ENCODE measurements at regions not wholly inside any gene's neighbourhood (a gene's known extent, or its start where the extent isn't known, plus 50 kb on each side); places are given as distances from the start of the nearest gene placed in this dataset.
"Not testable (repeated sequence)": the region's sequence is repeated elsewhere in the genome, so short reads cannot be mapped to it uniquely, and the experiment has no call there.

GRCh38 chr1:68811806-68812205 lies 314.9 kb upstream of the DEPDC1 start:
- Histone ChIP-seq H3K9me3 (no peaks in the 10 kb centered on the region), H3K27ac (no peak overlapping the region), H3K36me3 (no peaks in the 10 kb centered on the region), H3K4me1 (no peaks in the 10 kb centered on the region), H3K4me3 (no peak overlapping the region), H3K27me3 (no peaks in the 10 kb centered on the region)
- TF ChIP-seq CTCF (IDR thresholded peaks at IDR 0.05) (no peak), POLR2A (IDR thresholded peaks at IDR 0.05) (no peak), POLR2AphosphoS5 (IDR thresholded peaks at IDR 0.05) (no peak), EP300 (IDR thresholded peaks at IDR 0.05) (no peak)
- no peak for ATAC-seq
- 54 to 77% methylated on average over 4 to 5 of the region's 5 CpGs for WGBS, 2 donors (ENCODE audit: low coverage in 1 of 2)

- TF ChIP-seq CTCF (IDR thresholded peaks at IDR 0.05), result no peak
- TF ChIP-seq POLR2AphosphoS5 (IDR thresholded peaks at IDR 0.05), result no peak
- TF ChIP-seq EP300 (IDR thresholded peaks at IDR 0.05), result no peak
- TF ChIP-seq POLR2A (IDR thresholded peaks at IDR 0.05), result no peak
- H3K36me3 ChIP-seq, result no peaks in the 10 kb centered on the region
- H3K9me3 ChIP-seq, result no peaks in the 10 kb centered on the region
- H3K27ac ChIP-seq, result no peak overlapping the region
- no peak for ATAC-seq
- H3K4me3 ChIP-seq, result no peak overlapping the region
- H3K27me3 ChIP-seq, result no peaks in the 10 kb centered on the region
- 40 to 89% methylated on average over 1 of the region's 1 CpG for WGBS, 2 donors (ENCODE audit: low coverage in 1 of 2)
- H3K4me1 ChIP-seq, result no peaks in the 10 kb centered on the region
These were observed 315.5 kb upstream of the DEPDC1 start for GRCh38 chr1:68812333-68812732.

GRCh38 chr1:68814067-68814466 lies 317.2 kb upstream of the DEPDC1 start:
- TF ChIP-seq CTCF (IDR thresholded peaks at IDR 0.05) (no peak), EP300 (IDR thresholded peaks at IDR 0.05) (no peak), POLR2A (IDR thresholded peaks at IDR 0.05) (no peak), POLR2AphosphoS5 (IDR thresholded peaks at IDR 0.05) (no peak)
- WGBS, 2 donors (ENCODE audit: low coverage in 1 of 2), result 40 to 67% methylated on average over 2 of the region's 2 CpGs

GRCh38 chr1:68815632-68816031 lies 318.8 kb upstream of the DEPDC1 start:
- no peak overlapping the region for H3K27ac ChIP-seq
- 100% methylated on average over 1 of the region's 1 CpG for WGBS, 2 donors (ENCODE audit: low coverage in 1 of 2)
- no peak for ATAC-seq
- H3K27me3 ChIP-seq, result no peaks in the 10 kb centered on the region
- no peaks in the 10 kb centered on the region for H3K36me3 ChIP-seq
- H3K9me3 ChIP-seq, result no peaks in the 10 kb centered on the region
- no peak overlapping the region for H3K4me3 ChIP-seq
- no peaks in the 10 kb centered on the region for H3K4me1 ChIP-seq
- TF ChIP-seq POLR2AphosphoS5 (IDR thresholded peaks at IDR 0.05) (no peak), POLR2A (IDR thresholded peaks at IDR 0.05) (no peak), EP300 (IDR thresholded peaks at IDR 0.05) (no peak), CTCF (IDR thresholded peaks at IDR 0.05) (no peak)

More at GRCh38 chr1:68814067-68814466, 317.2 kb upstream of the DEPDC1 start:
- Histone ChIP-seq H3K4me3 (no peak overlapping the region), H3K27ac (no peak overlapping the region), H3K27me3 (no peaks in the 10 kb centered on the region), H3K4me1 (no peaks in the 10 kb centered on the region), H3K9me3 (no peaks in the 10 kb centered on the region), H3K36me3 (no peaks in the 10 kb centered on the region)
- ATAC-seq, result no peak

GRCh38 chr1:68817505-68818210 lies 320.8 kb upstream of the DEPDC1 start:
- not testable (repeated sequence) for ATAC-seq, H3K27me3 ChIP-seq, H3K27ac ChIP-seq, H3K9me3 ChIP-seq, H3K4me3 ChIP-seq, H3K36me3 ChIP-seq, H3K4me1 ChIP-seq
- 98% methylated on average over 12 of the region's 49 CpGs; no CpG with 5 or more reads in 1 of the 2 donors for WGBS, 2 donors (ENCODE audit: low coverage in 1 of 2)

All from gastroesophageal sphincter (tissue), 4 donors.